Adipocyte (in vitro differentiated cells): ENCODE measurements at regions not wholly inside any gene's neighbourhood (a gene's known extent, or its start where the extent isn't known, plus 50 kb on each side); places are given as distances from the start of the nearest gene placed in this dataset.

Experiments
- DNase-seq: peaks from one replicate; pipeline ENCODE4 v3.0.0-alpha.2; 2015; ENCODE audit warnings: low read depth
- H3K27me3 ChIP-seq: replicated peaks from 2 replicates; pipeline ENCODE4 v1.7.0; 2013; ENCODE audit warnings: mild to moderate bottlenecking, low read length, moderate library complexity; ENCODE audit not compliant: control insufficient read depth, insufficient read depth
- H3K36me3 ChIP-seq: 2 replicates; pipeline ENCODE4 v1.7.0; 2013; ENCODE audit warnings: low read length, mild to moderate bottlenecking, moderate library complexity; ENCODE audit not compliant: control insufficient read depth, insufficient read depth, severe bottlenecking
- H3K4me1 ChIP-seq: 2 replicates; pipeline ENCODE4 v1.7.0; 2013; ENCODE audit warnings: mild to moderate bottlenecking, low read length, moderate library complexity; ENCODE audit not compliant: control insufficient read depth, insufficient read depth
- H3K4me3 ChIP-seq: 2 replicates; pipeline ENCODE4 v1.7.0; 2013; ENCODE audit warnings: mild to moderate bottlenecking, low read length, moderate library complexity
- H3K9ac ChIP-seq: 2 replicates; pipeline ENCODE4 v1.7.0; 2013; ENCODE audit warnings: mild to moderate bottlenecking, low read length, moderate library complexity
- H3K9me3 ChIP-seq: 2 replicates; pipeline ENCODE4 v1.7.0; 2013; ENCODE audit warnings: mild to moderate bottlenecking, low read length, moderate library complexity; ENCODE audit not compliant: control insufficient read depth

DNA sequence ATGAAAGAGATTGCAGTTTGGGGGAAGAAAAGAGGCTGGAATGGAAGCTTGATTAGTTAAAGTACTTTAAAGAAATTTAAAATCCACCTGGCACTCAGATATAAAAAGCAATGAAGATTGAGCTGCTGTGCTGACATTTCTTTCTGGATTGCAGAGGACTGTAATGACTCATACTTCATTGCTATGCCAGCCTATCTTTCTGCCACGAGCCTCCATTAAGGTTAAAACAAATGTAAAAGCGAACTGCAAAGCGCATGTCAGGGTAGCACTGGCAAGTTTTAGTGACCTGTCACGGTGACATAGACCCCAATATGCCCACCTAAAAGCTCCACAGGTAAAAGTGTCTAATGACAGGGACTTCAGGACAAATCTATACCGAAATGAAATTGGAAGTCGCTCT is 449.6 kb downstream of the C6orf118 start:
- Histone ChIP-seq H3K9me3 (no peaks in the 10 kb centered on the region), H3K36me3 (no peaks in the 10 kb centered on the region), H3K4me1 (no peaks in the 10 kb centered on the region), H3K4me3 (no peak overlapping the region), H3K27me3 (no peaks in the 10 kb centered on the region), H3K9ac (no peak overlapping the region)
- no peak for DNase-seq

DNA sequence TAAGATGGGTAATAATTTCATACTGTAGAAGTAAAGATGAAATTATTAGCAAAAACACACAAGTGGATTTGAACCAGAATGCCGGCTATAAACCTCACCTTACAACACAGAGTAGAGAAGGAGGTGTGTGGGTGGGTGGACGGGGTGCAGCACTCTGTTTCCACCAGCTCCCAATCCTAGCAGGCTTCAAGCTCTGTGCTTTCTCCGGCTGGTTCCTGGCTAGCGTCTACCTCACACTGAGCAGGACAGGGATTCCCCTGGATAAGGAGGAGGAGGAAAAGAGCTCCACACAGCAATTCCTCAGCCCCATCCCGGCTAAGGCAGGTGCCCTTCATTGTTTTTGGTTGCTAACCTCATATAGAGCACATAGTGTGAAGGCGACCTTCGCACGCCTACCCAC is 453.3 kb downstream of the C6orf118 start:
- no peak overlapping the region for H3K9ac ChIP-seq

DNA sequence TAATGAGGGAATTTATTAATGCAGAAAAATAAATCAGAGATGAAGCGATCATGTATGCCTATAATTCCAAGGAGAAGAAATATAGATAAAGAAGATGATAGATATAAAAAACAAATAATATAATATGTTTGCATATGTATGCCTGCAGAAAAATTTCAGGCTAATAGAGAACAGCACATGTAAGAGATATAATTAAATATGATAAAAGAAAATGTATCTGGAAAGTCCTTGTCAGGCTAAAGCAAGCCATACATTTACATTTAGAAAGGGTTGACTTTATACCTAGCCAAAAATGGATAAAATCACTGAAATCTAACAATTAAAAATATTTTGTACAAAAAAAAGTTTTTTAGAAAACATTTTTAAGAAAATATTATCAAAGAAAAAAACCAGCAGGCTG is 454.1 kb downstream of the C6orf118 start:
- H3K4me3 ChIP-seq: no peak overlapping the region
- H3K9ac ChIP-seq: no peak overlapping the region
- no peaks in the 10 kb centered on the region for H3K4me1 ChIP-seq
- no peak for DNase-seq
- no peaks in the 10 kb centered on the region for H3K9me3 ChIP-seq
- H3K27me3 ChIP-seq: no peaks in the 10 kb centered on the region
- H3K36me3 ChIP-seq: no peaks in the 10 kb centered on the region

More for the DNA sequence above, 453.3 kb downstream of the C6orf118 start:
- H3K4me1 ChIP-seq: no peaks in the 10 kb centered on the region
- no peak for DNase-seq
- H3K9me3 ChIP-seq: no peaks in the 10 kb centered on the region
- H3K36me3 ChIP-seq: no peaks in the 10 kb centered on the region
- H3K4me3 ChIP-seq: no peak overlapping the region
- H3K27me3 ChIP-seq: no peaks in the 10 kb centered on the region

DNA sequence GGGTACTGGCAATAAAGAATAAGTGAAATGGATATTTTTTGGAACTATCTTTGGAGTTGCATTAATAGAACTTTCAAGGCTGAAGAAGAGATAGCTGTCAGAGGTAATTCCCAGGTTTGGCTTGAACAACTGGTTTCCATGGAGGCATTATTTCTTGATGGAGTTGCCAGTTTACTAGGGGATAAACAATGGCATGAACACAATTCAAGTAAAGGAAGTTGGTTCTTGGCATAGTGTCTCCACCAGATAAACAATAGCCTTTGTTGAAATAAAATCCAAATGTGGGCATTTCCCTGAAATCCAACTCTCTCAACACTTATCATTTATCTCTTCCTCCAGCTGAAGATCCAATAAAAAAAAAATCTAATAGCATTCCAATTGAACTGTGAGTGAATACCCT is 454.9 kb downstream of the C6orf118 start:
- no peaks in the 10 kb centered on the region for H3K9me3 ChIP-seq
- H3K4me3 ChIP-seq: no peak overlapping the region
- no peak for DNase-seq
- H3K27me3 ChIP-seq: no peaks in the 10 kb centered on the region
- H3K36me3 ChIP-seq: no peaks in the 10 kb centered on the region
- H3K4me1 ChIP-seq: no peaks in the 10 kb centered on the region
- H3K9ac ChIP-seq: no peak overlapping the region

DNA sequence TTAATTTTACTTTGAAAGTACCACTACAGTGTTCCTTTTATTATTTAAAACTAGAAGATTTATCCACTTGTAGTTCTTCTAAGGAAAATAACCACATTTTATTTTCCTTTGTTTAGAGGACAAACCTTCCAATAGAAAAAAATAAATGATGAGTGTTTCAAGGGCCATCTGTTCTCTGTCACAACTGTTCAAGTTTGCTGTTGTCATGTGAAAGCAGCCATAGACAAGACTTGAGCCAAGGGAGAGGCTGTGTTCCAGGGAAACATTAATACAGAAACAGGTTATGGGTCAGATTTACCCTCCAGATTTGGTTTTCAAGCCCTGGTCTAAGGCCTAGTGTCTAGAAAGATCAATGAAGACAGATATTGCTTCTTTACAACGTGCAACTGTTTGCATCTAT is 463.6 kb downstream of the C6orf118 start:
- H3K9me3 ChIP-seq: no peaks in the 10 kb centered on the region
- no peaks in the 10 kb centered on the region for H3K27me3 ChIP-seq
- no peak for DNase-seq
- H3K4me1 ChIP-seq: no peaks in the 10 kb centered on the region
- H3K36me3 ChIP-seq: no peaks in the 10 kb centered on the region
- no peak overlapping the region for H3K4me3 ChIP-seq
- H3K9ac ChIP-seq: no peak overlapping the region

DNA sequence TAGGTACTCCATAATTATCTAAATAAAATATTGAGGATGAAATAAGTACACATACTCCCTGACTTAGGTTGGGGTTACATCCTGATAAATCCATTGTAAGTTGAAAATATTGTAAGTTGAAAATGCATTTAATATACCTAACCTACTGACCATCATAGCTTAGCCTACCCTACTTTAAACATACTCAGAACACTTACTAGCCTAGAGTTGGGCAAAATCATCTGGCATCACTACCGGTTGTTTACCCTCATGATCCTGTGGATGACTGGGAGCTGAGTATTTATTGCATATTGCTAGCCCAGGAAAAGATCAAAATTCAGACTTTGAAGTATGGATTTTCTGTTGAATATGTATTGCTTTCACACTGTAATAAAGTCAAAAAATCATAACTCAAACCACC is 467.3 kb downstream of the C6orf118 start:
- H3K4me1 ChIP-seq: no peaks in the 10 kb centered on the region
- peaks cover 3% of the 10 kb centered on the region for H3K9me3 ChIP-seq
- no peaks in the 10 kb centered on the region for H3K27me3 ChIP-seq

DNA sequence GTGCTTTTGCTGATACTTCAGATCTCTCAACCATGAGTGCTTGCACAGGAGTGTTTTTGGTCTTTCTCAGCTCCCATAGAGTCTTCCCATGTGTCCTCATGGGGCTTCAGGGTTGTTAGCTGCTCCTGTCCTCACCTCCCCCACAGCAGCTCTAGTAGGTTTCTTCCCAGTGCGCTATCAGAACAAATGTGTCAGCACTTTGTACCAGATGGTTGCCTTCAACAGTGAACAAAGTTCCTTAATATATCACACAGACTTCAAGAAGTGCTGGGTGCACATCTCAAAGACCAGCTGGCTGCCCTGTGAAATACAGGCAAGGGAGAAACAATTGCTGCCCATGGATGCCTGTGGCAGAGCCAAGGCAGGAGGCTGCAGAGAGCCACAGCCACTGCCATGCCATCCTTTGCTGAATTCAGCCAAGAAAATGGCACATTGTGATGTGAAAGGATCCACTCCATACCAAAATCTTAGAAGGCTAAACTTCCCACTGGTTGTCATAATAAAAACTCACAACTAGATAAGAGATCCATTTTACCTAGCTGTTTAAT is 471.3 kb downstream of the C6orf118 start:
- no peaks in the 10 kb centered on the region for H3K36me3 ChIP-seq
- DNase-seq: no peak
- H3K27me3 ChIP-seq: no peaks in the 10 kb centered on the region
- no peak overlapping the region for H3K4me3 ChIP-seq
- no peaks in the 10 kb centered on the region for H3K4me1 ChIP-seq
- no peak overlapping the region for H3K9ac ChIP-seq
- H3K9me3 ChIP-seq: peaks cover 3% of the 10 kb centered on the region

More for the DNA sequence above, 467.3 kb downstream of the C6orf118 start:
- no peaks in the 10 kb centered on the region for H3K36me3 ChIP-seq
- no peak overlapping the region for H3K9ac ChIP-seq
- no peak overlapping the region for H3K4me3 ChIP-seq
- no peak for DNase-seq

DNA sequence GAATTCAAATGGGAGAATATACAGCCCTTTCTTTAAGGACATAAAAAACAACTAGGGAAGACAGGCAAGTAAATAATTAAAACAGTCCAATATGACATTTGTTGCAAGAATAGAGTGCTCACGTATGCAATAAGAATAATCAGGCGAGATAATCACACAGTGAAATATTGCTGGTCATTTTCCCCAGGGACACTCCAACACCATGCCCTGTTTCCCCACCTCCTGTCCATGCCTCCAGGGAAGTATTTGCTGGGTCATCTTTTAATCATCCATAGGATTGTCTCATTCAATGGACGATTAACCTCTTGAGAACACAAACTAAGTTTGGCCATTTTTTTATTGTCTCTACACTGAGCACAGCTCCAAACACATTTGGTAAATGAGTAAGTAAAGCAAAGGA is 472.9 kb downstream of the C6orf118 start:
- Histone ChIP-seq H3K27me3 (no peaks in the 10 kb centered on the region), H3K9ac (no peak overlapping the region), H3K36me3 (no peaks in the 10 kb centered on the region), H3K9me3 (peaks cover 3% of the 10 kb centered on the region), H3K4me1 (no peaks in the 10 kb centered on the region), H3K4me3 (no peak overlapping the region)
- DNase-seq: no peak

DNA sequence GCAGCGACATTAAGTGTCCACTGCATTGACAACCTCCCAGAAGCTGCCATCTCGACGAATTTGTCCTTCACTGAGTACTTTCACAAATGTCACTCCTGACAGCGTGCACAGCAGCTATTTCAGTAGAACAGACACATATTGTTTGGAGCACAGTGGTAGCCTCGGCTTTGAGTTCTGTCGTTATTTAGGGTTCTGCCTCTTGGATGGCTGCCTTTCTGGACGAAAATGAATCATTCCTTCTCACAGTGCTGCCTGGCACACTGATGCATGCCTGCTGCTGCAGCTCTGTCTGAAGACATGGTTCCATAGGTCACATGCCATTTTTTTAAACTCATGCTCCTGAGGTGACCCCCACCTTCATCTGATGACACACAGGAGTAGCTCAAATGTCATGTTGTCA is 477.0 kb downstream of the C6orf118 start:
- Histone ChIP-seq H3K4me3 (no peak overlapping the region), H3K9ac (no peak overlapping the region), H3K27me3 (no peaks in the 10 kb centered on the region), H3K4me1 (no peaks in the 10 kb centered on the region), H3K36me3 (no peaks in the 10 kb centered on the region), H3K9me3 (no peaks in the 10 kb centered on the region)
- DNase-seq: no peak

DNA sequence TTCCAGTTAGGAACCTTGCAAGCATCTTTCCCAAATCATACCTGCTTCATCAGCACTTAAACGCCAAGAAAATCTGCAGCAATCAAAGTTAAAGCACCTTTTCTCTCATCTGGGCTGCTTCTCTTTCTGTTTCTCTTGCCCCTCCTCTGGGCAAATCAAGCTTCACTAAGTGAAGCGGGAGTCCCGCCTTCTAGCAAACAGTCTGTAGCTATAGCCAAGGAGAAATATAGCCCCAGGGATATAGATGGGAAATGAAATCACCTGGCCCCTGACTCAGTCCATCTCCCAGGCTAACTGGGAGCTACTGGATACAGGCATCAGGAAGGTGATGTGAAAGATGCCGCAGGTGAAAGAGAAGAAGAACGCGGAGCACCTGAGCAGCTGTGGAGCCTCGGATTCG is 481.9 kb downstream of the C6orf118 start:
- Histone ChIP-seq H3K27me3 (no peaks in the 10 kb centered on the region), H3K36me3 (no peaks in the 10 kb centered on the region), H3K4me3 (no peak overlapping the region), H3K9ac (no peak overlapping the region), H3K4me1 (no peaks in the 10 kb centered on the region), H3K9me3 (no peaks in the 10 kb centered on the region)
- DNase-seq: no peak

DNA sequence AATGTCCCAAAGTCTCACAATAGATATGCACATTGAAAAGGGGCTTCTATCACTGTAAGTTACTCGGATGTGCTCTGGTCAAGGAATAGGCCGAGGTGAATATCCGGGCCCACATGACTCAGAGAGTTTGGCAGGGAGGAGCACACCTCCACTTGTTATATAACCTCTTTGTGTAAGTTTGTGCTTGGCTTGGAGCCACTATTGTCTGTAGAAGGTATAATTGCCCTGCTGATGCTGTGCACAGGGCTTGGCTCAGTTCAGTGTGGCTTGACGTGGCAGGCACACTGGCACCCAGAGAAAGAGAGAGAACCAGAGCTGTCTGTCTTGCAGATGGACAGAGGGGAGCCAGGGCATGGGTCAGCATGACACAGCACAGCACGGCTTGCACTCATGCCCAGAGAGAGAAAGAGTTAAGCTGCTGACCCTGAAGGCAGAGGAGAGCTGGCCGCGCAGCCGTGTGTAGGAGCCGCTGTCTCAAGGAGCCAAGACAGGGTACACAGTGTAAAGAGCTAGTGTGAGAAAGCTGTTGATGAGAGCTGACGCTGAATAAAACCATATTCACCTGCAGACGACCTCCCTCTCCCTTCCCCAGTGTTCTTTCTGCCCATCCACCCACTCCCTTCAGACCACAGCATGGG is 482.5 kb downstream of the C6orf118 start:
- H3K9ac ChIP-seq: no peak overlapping the region
- no peaks in the 10 kb centered on the region for H3K4me1 ChIP-seq
- H3K36me3 ChIP-seq: no peaks in the 10 kb centered on the region
- H3K4me3 ChIP-seq: no peak overlapping the region
- H3K27me3 ChIP-seq: no peaks in the 10 kb centered on the region
- H3K9me3 ChIP-seq: no peaks in the 10 kb centered on the region
- no peak for DNase-seq

DNA sequence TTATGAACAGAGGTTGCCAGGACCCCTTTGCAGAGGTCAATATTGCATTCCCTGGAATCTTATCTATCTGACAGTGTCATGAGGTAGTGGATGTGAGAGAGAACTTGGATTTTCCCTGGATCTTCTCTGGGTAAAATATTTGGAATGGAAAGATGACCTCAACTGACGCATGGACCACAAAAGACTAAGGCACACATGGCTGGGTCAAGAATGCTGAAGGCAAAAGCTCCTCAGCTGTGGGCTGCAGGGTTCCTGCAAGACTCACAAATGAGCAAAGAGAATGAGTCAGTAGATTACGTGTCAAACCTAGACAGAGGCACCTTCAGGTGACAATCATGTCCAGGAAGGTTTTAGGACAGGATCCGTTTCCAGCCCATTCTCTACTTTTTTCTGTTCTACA is 484.0 kb downstream of the C6orf118 start:
- no peaks in the 10 kb centered on the region for H3K9me3 ChIP-seq
- no peak overlapping the region for H3K4me3 ChIP-seq
- no peaks in the 10 kb centered on the region for H3K27me3 ChIP-seq
- DNase-seq: no peak
- H3K9ac ChIP-seq: no peak overlapping the region
- no peaks in the 10 kb centered on the region for H3K4me1 ChIP-seq
- no peaks in the 10 kb centered on the region for H3K36me3 ChIP-seq
